ENCODE measurements at regions not wholly inside any gene's neighbourhood (a gene's known extent, or its start where the extent isn't known, plus 50 kb on each side); places are given as distances from the start of the nearest gene placed in this dataset.

DNA sequence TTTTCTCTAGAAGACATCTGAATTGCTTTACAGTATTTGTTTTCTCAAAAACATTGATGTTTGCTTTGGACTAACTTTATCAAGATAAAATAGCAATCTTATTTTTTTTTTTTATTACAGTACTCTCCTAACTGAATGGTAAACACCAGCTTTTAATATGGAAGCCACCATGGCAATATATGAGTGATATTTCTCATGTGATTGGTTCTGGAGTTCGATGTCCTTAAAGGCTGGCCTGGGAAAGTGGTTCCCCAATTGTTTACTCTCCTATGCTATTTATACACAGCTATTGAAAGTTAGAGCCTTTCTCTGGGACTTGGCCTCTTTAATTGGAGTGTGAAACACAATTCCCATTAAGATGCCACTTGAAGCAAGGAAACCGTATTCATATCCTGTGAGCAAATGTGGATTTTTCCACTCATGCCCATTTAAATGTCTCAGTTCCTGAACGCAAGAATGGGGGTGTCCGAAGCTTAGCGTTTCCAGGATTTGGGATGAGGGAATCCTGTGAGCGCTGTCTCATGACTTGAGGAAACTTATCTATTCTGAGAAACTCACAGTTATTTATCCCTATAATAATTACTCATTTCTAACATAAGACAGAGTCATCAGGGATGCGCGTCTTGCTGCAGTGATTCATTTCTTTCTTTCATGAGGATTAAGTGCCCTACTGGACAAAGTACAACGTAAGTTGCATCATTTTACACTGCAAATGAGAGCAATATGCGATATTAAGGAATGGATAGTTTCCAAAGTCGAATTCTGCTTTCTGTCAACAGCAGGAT is 143.3 kb upstream of the PREP start:
- ChIA-PET CTCF (no interaction called here), POLR2A (ENCODE audit: unreplicated experiment) (interaction anchor here (0.7 kb wide), 1 partner anchor 83 kb away, joined by 4 read pairs; no protein-coding TSS in a partner anchor)
- H3K36me3 ChIP-seq (ENCODE audit: low read depth): no peaks in the 10 kb centered on the region
- intact Hi-C loops (cut with micrococcal nuclease; ENCODE audit: unreplicated experiment): no loop called here
- no peaks in the 10 kb centered on the region for H3K4me1 ChIP-seq (replicated peaks; ENCODE audit: insufficient read depth)
- TF ChIP-seq EZH2 (IDR thresholded peaks at IDR 0.05; ENCODE audit: low read depth): no peak
- no peak overlapping the region for H3K27ac ChIP-seq
- no peaks in the 10 kb centered on the region for H3K9me3 ChIP-seq (ENCODE audit: insufficient read depth, low read depth)
- no peaks in the 10 kb centered on the region for H3K9me2 ChIP-seq (ENCODE audit: insufficient read depth)
- H3K79me2 ChIP-seq (ENCODE audit: low read depth): no peaks in the 10 kb centered on the region
- H2AFZ ChIP-seq: no peak overlapping the region; the same call in 1 of the 2 replicates
- DNase-seq: no peak
- no TSS peak for BruUV-seq (replicated peaks)
- no peaks in the 10 kb centered on the region for H4K20me1 ChIP-seq (ENCODE audit: insufficient read depth)
- H3K4me2 ChIP-seq: no peak overlapping the region
- H3K27me3 ChIP-seq (ENCODE audit: insufficient read depth, low read depth): no peaks in the 10 kb centered on the region
- no peak overlapping the region for H3K4me3 ChIP-seq
- H3F3A ChIP-seq (ENCODE audit: insufficient read depth, low read depth): no peaks in the 10 kb centered on the region

DNA sequence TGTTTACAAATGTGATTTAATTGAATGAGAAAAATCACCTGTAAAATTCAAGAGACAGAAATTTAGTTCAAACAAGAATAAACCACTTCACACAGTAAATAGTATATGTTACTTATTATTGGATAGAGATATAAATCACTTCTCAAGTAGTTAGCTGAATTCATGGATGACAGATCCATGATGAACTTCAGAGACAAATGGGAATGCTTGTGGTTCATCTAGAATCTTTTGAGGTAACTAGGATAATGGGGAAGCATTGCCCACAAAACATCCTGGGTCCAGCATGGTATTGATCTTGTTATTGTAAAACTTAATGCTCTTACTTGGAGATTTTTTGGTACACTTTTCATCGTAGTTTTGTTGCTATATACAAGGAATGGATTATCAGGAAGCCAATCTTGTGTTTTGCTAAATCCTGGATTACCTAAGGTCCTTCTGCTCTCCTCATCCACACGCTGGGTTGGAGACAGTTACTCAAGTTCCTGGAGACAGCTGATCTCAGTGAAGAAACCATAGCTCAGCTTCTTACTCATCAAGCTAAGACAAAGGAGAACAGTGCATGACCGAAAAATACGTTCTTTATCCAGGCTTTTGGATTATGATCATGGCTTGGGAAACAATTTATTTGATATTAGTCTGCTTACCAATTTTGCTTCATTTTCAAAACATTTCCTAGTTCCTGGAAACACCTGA is 142.5 kb upstream of the PREP start:
- TF ChIP-seq EZH2 (IDR thresholded peaks at IDR 0.05; ENCODE audit: low read depth): no peak
- TF ChIP-seq, protein P1, sequence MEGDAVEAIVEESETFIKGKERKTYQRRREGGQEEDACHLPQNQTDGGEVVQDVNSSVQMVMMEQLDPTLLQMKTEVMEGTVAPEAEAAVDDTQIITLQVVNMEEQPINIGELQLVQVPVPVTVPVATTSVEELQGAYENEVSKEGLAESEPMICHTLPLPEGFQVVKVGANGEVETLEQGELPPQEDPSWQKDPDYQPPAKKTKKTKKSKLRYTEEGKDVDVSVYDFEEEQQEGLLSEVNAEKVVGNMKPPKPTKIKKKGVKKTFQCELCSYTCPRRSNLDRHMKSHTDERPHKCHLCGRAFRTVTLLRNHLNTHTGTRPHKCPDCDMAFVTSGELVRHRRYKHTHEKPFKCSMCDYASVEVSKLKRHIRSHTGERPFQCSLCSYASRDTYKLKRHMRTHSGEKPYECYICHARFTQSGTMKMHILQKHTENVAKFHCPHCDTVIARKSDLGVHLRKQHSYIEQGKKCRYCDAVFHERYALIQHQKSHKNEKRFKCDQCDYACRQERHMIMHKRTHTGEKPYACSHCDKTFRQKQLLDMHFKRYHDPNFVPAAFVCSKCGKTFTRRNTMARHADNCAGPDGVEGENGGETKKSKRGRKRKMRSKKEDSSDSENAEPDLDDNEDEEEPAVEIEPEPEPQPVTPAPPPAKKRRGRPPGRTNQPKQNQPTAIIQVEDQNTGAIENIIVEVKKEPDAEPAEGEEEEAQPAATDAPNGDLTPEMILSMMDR (conservative IDR thresholded peaks at IDR 0.05): no peak
- H3K36me3 ChIP-seq (ENCODE audit: low read depth): no peaks in the 10 kb centered on the region
- no TSS peak for BruUV-seq (replicated peaks)
- H4K20me1 ChIP-seq (ENCODE audit: insufficient read depth): no peaks in the 10 kb centered on the region
- H3K4me2 ChIP-seq: no peak overlapping the region
- H3K4me1 ChIP-seq (replicated peaks; ENCODE audit: insufficient read depth): no peaks in the 10 kb centered on the region
- no peak overlapping the region for H2AFZ ChIP-seq
- no peak overlapping the region for H3K4me3 ChIP-seq
- ChIA-PET POLR2A (ENCODE audit: unreplicated experiment) (interaction anchor here (0.7 kb wide), 1 partner anchor 83 kb away, joined by 4 read pairs; no protein-coding TSS in a partner anchor), CTCF (no interaction called here)
- H3K79me2 ChIP-seq (ENCODE audit: low read depth): no peaks in the 10 kb centered on the region
- intact Hi-C loops (cut with micrococcal nuclease; ENCODE audit: unreplicated experiment): no loop called here
- DNase-seq: no peak
- H3K9me2 ChIP-seq (ENCODE audit: insufficient read depth): no peaks in the 10 kb centered on the region
- no peaks in the 10 kb centered on the region for H3K27me3 ChIP-seq (ENCODE audit: insufficient read depth, low read depth)
- H3K9me3 ChIP-seq (ENCODE audit: insufficient read depth, low read depth): no peaks in the 10 kb centered on the region
- H3K27ac ChIP-seq: no peak overlapping the region
- no peaks in the 10 kb centered on the region for H3F3A ChIP-seq (ENCODE audit: insufficient read depth, low read depth)

DNA sequence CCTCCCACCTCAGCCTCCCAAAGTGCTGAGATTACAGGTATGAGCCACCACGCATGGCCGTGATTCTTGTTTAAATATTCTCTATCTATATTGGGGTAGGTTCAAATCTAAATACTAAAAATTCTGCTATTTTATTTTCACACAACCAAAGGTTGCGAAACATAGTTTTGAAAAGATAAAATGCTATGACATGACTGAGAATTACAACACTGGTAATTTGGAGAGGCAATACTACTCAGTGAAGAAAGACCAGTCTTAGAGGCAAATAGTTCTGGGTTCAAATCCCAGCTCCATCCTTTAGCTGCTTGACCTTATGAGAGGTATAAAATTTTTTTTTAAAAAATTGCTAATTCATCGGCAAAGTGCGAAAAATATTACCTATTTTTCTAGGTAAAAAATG is 137.0 kb upstream of the PREP start:
- no peaks in the 10 kb centered on the region for H3K9me3 ChIP-seq (ENCODE audit: insufficient read depth, low read depth)
- H2AFZ ChIP-seq: no peak overlapping the region
- POLR2A ChIA-PET (ENCODE audit: unreplicated experiment): interaction anchor here (0.6 kb wide), 1 partner anchor 44 kb away, joined by 9 read pairs; no protein-coding TSS in a partner anchor
- no peaks in the 10 kb centered on the region for H3K27me3 ChIP-seq (ENCODE audit: insufficient read depth, low read depth)
- H3K27ac ChIP-seq: no peak overlapping the region
- H3K9me2 ChIP-seq (ENCODE audit: insufficient read depth): no peaks in the 10 kb centered on the region
- intact Hi-C loops (cut with micrococcal nuclease; ENCODE audit: unreplicated experiment): no loop called here
- H3K79me2 ChIP-seq (ENCODE audit: low read depth): no peaks in the 10 kb centered on the region
- no peaks in the 10 kb centered on the region for H3F3A ChIP-seq (ENCODE audit: insufficient read depth, low read depth)
- no peaks in the 10 kb centered on the region for H4K20me1 ChIP-seq (ENCODE audit: insufficient read depth)
- no peak overlapping the region for H3K4me2 ChIP-seq
- no peaks in the 10 kb centered on the region for H3K36me3 ChIP-seq (ENCODE audit: low read depth)
- no peaks in the 10 kb centered on the region for H3K4me1 ChIP-seq (replicated peaks; ENCODE audit: insufficient read depth)
- TF ChIP-seq, protein P1 (conservative IDR thresholded peaks at IDR 0.05): no peak
- no peak for TF ChIP-seq EZH2 (IDR thresholded peaks at IDR 0.05; ENCODE audit: low read depth)
- DNase-seq: no peak
- no TSS peak for BruUV-seq (replicated peaks)
- H3K4me3 ChIP-seq: no peak overlapping the region
- CTCF ChIA-PET: no interaction called here

All from PC-9 (cell line).